ENCODE measurements at regions not wholly inside any gene's neighbourhood (a gene's known extent, or its start where the extent isn't known, plus 50 kb on each side); places are given as distances from the start of the nearest gene placed in this dataset.

DNA sequence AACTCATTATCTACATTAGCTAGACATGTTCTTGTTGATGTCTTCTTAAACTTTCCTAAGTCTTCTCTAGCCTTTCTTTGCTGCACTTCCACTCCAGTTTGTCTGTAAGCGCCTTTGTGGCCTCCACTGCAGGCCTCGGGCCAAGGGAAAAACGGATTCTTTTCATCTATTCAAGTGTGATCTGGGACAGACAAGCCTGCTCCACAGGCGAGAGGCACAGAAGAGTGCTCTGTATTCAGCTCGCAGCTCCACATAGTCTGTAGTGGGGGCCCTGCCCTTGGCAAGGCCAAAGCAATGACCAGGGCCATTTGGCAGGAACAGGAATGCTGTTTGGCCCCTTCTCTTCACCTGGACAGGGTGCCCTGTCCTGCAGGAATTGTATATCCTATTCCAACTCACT, 84.1 kb upstream of the BARX2 start:
- no peak for DNase-seq (ENCODE audit: low spot score)

DNA sequence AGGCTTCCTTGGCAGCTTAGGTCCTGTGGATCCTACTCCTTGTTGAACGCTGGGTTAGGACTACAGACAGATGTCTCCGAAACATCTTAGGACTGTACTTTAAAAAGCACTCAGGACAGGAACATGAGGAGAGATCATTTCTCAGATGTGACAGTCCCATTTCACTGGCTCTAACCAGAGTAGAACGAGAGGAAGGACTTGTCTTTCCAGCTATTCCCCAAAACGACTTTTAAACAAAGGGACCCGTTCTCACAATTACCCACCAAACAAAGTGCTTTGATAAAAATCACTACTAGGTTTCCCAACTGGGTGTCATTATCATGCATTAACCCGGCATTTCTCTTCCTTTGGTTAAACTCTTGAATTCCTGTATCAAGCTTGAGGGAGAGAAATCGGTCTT, 84.7 kb upstream of the BARX2 start:
- DNase-seq (ENCODE audit: low spot score) = no peak

DNA sequence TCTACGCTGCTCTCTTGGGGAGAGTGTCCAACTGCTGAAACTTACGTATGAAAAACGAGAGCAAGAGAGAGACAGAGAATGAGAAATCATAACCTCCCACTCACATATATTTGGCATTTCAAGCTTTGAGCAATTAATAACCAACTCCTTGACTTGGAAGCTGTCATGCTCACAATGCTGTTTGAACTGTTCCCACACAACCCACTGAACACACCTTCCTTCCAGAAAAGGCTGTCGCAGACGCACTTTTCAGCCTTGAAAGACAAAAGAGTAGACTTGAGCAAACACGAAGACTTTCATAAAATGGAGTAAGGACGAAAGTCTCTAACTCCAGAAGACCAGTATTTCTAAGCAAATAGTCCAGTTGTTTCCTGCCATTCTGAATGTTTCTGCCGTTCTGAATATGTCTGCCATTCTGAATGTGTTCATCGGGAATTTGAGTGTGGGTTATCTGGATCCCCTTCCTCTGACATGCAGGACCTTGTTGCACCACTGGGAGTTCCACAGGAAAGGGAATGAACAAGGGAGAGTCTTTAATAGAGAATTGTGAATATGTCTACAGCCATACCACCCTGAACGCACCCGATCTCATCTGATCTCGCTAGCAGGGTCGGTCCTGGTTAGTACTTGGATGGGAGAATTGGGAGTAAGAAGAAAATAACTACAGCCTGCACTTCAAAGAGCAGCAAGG, 86.2 kb upstream of the BARX2 start:
- DNase-seq (ENCODE audit: low spot score) = no peak

DNA sequence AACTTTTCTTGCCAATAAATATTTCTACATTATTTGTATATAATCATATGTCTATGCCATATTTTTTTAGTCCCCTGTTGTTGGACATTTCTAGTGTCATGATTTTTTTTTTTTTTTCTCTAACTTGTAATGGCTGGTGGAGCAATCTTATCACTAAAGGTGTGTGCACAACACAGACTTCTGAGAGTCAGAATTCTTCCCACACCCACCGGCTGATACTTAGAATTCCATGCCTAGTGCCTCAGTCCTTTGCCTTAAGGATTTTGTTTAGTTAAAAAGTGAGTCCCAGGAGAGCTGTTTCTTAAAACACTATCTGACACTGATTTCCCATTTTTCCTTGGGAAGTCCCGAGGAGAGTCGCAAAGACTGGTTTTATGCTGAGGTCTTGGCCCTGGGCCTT, 87.7 kb upstream of the BARX2 start:
- DNase-seq (ENCODE audit: low spot score) = no peak

DNA sequence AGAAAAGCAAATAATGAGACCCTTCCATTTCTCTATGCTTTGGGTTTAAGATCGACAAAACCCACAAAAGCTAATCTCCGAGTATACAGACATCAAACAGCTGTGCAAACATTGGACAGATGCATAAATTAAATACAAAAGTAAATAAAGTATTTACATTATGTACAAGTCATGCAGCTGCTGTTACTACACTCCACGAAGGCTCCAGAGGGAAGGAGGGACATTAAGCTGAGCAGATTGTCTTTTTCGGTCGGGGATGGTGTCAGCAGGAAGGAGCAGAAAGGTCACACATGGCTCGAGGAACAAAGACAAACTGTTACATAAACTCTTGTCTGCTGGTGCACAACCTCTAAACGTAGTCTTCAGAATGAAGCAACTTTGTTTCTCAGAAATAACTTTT, 88.8 kb upstream of the BARX2 start:
- no peak for DNase-seq (ENCODE audit: low spot score)

DNA sequence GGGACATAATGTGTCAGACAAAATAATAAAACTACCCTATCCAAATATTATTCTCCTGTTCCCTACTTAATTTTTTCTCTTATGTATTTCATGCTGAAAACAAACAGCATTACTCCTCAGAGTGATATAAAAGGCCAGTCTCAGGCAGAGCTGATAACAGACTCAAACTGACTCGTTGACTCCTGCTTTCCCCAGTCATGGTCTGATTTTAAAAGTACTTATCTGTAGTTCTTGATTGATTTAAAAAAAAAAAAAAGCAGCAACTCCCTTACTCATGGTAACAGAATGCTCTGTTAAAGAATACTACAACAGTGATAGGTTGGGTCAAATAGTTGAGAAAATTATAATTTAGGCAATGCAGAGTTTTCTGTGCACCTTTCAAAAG, 90.3 kb upstream of the BARX2 start:
- DNase-seq (ENCODE audit: low spot score) = no peak

DNA sequence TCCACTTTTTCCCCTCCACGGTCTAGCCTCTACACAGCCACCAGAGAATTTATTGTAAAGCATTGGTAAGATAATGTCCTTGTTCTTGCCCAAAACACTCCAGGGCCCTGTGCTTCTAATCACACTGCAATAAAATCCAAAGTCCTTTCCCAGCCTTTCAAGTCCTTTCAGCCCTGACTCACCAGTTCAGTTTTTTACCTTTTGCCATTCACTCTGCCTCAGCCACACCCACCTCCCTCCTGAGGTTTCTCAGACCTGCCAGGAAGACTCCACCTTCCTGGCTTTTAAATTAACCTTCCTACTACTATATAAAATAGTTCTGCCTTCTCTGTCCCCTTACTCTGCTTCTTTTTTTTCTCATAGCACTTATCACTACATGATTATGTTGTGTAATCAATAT, 91.0 kb upstream of the ARHGAP32 start:
- DNase-seq (ENCODE audit: low spot score) = no peak

DNA sequence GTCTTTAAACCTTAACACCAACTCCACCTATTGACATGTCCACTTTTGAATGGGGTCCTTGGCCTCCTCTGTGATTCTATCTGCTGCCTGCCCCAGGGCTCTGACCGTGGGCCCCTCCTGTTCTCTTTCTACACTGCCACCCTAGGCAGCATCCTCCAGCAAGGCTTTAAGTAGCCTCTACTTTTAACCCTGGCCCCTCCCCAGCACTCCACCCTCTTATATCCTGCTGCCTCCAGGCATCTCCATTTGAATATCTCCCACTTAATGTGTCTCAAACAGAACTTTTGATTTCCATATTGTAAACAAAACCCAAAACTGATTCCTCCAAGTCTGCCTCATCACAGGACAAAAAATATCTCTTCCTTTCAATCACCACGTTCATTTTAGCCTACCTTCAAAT, 90.5 kb upstream of the ARHGAP32 start:
- no peak for DNase-seq (ENCODE audit: low spot score)

DNA sequence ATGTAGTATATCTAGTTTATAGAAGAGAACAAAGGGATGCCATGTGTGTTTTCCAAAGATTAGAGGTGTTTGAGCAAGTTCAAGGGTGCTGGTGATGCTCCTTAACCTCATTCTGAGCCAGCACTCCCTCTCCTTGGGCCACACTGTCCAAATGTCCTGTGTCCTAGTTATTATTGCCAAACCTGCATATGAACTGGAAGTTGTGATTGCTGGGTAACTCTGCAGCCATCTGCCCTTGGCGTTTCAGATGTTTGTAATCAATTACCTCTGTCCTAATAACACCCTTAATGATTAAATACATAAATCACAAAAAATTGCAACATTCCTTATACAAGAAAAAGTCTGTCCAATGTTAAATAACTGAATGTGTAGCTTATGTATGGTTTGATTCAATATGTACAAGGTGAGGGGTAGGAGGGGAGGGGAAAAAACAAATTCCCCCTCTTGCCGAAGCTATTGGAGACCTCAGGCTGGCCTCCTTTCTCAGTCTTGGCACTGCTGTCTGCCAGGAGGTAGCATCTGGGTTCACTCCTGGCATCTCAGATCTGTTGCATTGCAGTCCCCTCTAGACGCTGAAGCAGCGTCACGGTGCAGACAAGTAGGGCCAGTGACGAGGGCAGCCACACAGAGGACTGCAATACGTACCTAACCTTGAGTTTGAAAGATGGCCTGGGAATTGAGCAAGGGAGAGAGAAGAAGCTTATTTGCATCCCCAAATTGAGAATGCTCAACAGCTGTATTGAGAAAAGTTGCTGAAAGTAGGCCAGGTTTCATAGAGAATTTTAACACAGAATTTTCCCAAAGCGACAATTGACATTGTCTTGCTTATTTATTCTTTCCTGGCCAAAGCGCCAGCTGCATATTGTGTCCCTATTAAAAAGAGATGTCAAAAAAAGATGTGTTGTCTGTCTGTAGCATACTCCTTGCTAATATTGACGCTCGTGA, 89.6 kb upstream of the ARHGAP32 start:
- DNase-seq (ENCODE audit: low spot score) = no peak

DNA sequence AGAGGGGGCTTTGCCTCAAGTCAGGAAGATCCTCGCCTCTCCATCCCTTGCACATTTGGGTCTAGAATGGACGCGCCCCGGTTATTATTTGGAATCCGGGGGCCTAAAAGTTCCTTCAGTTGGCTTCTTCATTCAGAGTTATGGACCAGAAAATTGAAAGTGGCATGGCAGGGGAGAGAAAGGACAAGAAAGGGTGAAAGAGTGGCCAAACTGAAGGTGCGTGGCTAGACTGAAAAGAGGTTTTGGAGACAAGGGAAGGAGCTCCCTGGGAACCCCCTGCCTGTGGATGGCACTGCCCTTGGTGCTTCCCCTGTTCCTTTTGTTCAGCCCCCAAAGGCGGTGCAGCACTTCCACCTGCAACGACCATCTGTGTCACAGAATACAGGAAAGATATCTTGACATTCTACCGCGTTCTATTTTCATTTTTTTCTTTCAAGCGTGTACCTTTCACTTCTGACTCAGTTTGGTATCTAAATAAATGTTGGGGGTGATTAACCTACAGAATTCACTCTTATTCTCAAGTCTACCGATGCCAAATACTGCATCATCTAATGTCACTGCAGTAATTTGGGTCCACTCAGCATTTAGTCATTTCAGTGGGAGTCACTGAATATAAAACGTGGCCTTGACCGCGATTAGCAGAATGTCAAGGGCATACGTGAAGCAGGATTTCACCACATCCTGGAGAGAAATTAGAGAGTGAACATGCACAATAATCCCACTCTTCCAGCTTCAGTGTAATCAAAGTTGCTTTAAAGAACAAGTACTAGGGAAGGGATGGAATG, 88.1 kb upstream of the ARHGAP32 start:
- DNase-seq (ENCODE audit: low spot score) = no peak

DNA sequence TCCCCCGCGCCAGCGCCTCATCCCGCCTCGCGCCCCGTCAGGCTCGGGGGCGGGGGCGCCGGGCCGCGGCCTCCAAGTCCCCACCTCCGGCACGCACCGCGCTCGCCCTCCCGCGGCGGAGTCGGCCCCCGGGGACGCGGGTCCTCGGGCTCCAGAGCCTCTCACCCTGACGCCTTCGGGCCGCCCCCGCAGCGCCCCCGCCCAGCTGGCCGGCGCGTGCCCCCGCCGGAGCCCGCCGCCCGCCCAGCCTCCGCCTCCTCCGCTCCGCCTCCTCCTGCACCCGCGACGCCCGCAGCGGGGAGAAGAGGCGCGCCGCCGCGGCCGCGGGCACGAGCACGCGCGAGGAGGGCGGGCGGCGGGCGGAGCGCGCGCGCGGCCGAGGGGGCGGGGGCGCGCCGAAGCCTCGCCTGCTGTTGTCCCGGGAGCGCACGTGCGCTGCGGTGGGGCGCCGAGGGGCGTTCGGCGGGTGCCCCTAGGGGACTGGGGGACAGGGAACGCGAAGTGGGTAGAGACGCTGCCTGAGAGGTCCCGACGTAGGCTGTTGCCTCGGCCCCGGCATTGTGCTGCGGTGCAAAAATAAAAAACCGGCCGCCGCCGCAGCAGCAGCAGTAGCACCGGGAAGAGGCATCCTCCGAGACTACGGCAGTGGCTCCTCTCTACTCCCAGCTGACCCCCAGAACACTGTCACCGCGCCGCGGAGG, 87.4 kb upstream of the ARHGAP32 start:
- DNase-seq (ENCODE audit: low spot score) = peak; percentile 81

DNA sequence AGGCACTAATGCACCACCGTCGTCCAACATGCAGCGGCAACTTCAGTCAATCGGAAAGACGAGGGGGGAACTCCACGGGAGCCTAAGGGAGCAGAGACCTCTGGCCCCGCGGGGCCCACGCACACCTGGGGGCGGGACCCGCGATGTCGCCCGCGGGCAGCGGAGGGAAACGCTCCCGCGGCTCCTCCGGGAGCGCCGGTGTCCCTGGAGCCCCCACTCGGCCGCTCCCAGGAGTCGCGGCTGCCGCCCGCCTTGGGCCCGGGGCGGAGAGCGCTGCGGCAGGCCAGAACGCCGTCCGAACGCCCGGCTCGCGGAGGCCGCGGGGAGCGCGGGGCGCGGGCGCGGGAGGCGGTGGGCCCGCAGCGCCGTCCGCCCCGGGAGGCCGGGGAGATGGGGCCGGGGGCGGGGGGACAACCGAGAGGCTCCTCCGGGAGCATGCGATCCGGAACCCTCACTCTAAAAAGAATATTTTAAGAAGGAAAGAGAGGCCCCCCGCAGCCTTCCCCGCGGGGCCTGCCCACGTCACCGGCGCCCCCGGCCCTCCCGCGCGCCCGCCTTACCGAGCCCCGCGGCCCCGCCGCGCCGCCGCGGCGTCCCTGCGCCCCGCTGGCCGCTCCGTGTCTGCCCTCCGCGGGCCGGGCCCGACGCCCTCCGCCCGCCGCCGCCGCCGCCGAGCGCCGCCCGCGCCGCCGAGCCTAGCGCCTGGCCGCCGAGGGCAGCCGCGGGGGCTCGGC, 86.6 kb upstream of the ARHGAP32 start:
- DNase-seq (ENCODE audit: low spot score) = peak; percentile 5

DNA sequence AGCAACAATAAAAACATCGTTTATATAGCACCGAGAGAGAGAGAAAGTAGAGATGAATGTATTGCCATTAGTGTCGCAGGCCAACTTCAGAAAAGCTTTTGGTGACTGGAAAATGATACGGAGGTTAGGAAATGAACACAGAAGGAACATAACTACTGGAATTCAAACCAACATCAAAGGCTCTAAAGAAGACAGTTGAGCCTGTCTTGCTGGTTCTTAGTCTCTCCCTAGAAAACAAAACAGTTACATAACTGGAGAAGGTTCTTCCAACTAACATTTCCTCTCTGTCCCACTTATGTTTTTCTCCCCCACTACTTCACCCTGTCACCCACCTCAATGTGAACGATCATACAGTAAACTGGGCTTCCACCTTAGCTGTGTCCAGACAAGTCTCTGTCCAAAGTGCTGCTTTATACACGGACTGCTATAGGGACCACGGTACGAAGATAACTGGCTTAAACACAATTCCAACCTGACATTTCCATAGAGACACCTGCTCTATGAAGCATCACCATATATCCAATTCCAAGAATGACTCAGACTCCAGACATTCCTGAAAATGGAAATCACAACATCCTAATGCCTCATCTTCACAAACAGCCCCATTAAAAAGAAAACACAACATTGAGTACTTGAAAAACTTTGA, 85.2 kb upstream of the ARHGAP32 start:
- DNase-seq (ENCODE audit: low spot score) = no peak

DNA sequence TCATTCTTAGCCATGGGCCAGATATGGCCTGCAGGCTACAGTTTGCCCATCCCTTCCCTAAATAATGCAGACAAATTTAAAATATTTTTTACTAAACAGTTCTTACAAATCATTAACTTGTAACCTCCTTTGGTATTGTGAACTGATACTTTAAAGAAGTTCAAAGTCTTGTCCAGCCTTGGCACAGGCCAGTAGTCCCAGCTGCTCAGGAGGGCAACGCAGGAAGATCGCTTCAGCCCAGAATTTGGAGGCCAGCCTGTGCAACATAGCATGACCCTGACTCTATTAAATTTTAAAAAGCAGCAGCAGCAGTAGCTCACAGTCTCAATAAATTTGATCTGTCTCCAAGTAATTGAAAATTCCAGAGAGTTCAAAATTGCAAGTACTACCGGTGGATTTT, 83.7 kb upstream of the ARHGAP32 start:
- DNase-seq (ENCODE audit: low spot score) = no peak

DNA sequence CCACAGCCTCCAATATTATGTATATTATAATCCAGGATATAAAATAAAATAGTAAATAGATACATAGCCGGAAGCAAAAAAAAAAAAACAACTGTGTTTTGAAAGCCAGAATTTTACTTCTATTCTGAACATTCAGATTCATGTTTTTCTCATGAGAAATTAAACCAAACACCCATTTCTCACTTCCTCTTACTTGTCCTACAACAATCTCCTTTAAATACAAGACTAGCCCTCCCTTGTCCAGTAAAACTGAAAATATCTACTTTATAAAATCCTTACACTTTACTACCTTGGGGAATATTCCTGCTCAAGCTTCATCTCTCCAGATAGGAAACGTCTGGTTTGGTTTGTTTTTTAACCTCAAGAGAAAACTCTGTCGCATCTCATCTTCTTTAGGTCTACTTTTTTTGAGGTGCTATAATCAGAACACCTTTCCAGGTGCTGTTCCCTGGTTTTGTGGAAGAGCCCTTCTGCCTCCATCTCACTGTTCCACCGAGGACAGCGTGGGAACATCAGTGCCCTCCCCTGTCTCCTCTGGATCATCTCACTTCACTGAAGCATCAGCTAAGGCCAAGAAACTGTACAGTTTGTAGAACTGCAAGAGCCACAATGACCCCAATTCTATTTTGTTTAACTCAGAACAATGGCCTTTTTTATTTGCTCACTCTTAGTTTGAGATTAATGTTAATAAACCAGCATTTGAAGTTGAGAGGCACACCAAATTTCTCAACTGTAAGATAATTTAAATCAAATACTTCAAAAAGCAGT, 82.0 kb upstream of the ARHGAP32 start:
- DNase-seq (ENCODE audit: low spot score) = no peak

DNA sequence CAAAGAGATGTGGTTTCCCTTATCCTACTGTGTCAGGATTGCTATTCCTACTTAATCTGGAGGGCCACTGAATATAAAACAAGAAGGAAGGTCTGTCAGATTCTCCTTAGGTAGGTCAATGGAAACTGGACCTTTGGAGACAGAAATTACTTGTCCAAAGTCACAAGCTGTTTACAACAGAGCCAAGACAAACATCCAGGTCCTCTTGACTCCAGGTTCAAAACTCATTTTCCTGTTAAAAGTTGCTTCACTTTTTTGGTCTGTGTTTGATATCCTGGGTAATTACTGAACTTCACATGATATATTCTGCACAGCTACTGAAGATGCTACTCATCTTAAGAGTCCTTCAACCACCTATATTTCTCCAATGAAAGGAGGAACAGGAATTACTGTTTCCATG, 81.2 kb upstream of the ARHGAP32 start:
- no peak for DNase-seq (ENCODE audit: low spot score)

DNA sequence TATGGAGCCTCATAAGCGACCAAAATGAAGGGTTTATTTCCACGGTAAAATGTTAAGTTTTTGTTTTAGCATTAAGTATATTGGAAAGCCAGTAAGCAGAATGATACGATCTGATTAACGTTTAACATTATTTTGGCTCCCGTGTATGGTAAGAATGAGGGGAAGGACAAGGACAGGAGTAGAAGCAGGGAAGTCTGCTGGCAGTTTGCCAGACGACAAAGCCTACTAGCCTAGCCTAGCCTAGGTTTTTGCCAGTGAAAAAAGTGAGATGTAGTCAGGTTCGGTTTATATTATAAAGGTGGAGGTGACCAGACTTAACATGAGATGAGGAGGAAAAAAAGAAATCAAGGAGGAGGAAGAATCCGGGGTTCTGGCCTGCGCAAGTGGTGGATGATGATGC, 78.9 kb upstream of the ARHGAP32 start:
- DNase-seq (ENCODE audit: low spot score) = no peak

DNA sequence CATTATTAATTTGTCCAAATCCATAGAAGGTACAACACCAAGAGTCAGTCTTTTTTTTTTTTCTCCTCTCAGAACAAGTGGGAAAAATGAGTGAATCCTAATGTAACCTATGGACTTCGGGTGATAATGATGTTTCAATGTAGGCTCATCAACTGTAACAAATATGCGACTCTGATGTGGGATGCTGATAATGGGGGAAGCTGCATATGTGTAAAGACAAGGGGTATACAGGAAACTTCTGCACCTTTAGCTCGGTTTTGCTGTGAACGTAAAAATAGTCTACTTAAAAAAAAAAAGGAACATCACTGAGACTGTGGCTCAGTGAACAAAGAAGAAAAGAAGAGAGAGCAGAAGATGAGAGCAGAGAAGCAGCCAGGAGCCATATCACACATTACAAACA, 78.3 kb upstream of the ARHGAP32 start:
- no peak for DNase-seq (ENCODE audit: low spot score)

DNA sequence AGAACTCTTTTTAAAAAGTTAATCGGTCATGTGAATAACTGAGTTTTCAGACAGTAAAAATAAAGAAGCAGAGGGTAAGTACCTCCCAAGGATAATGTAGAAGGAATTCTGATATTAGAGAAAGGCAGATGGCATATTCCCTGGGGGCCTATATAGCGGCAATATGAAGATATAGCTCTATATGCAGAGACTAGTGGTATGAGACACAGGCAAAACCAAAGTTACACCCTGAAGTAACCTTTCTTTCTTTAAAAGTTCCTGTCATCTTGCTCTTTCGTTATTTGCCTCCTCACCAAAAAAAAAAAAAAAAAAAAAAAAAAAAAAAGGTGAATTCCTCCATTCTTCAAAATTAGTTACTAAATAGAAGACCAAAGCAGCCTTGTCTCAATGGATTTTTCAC, 76.2 kb upstream of the ARHGAP32 start:
- DNase-seq (ENCODE audit: low spot score) = no peak

DNA sequence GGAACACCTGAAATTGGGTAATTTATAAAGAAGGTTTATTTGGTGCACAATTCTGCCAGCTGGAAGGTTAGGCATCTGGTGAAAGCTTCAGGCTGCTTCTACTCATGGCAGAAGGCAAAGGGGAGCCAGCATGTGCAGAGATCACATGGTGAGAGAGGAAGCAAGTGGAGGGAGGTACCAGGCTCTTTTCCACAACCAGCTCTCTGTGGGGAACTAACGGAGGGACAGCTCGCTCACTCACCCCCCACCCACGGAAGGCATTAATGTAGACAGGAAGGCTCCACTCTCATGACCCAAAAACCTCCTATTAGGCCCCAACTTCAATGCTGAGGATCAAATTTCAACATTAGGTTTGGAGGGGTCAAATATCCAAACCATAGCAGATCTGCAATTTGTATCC, 75.6 kb upstream of the ARHGAP32 start:
- no peak for DNase-seq (ENCODE audit: low spot score)

Measured in germinal center (tissue), 1 donor.